NCI-H345 treated with DMSO at 0.1 percent for 48 hours (cell line): ENCODE measurements at regions not wholly inside any gene's neighbourhood (a gene's known extent, or its start where the extent isn't known, plus 50 kb on each side); places are given as distances from the start of the nearest gene placed in this dataset.

Experiments used
- DNase-seq: peaks from one replicate; lab custom pipeline; 2025; ENCODE audit not compliant: unreplicated experiment; lab: John Stamatoyannopoulos, UW

- DNase-seq, result no peak
Measured at GRCh38 chr10:113285305-113285704, 267.5 kb upstream of the HABP2 start.

GRCh38 chr10:113287592-113287991 lies 265.3 kb upstream of the HABP2 start:
- no peak for DNase-seq

- DNase-seq, result no peak
Measured at GRCh38 chr10:113290137-113290536, 262.7 kb upstream of the HABP2 start.

GRCh38 chr10:113291413-113291812 lies 261.4 kb upstream of the HABP2 start:
- no peak for DNase-seq

- no peak for DNase-seq
Measured at GRCh38 chr10:113292086-113292485, 260.8 kb upstream of the HABP2 start.

- no peak for DNase-seq
Measured at GRCh38 chr10:113292743-113293142, 260.1 kb upstream of the HABP2 start.

GRCh38 chr10:113293167-113293566 lies 259.7 kb upstream of the HABP2 start:
- DNase-seq, result no peak

GRCh38 chr10:113294868-113295267 lies 258.0 kb upstream of the HABP2 start:
- no peak for DNase-seq

- no peak for DNase-seq
Measured at GRCh38 chr10:113297226-113297625, 255.6 kb upstream of the HABP2 start.

GRCh38 chr10:113298616-113299015 lies 254.2 kb upstream of the HABP2 start:
- no peak for DNase-seq

- DNase-seq, result no peak
Measured at GRCh38 chr10:113300201-113300600, 252.7 kb upstream of the HABP2 start.

GRCh38 chr10:113300617-113301016 lies 252.2 kb upstream of the HABP2 start:
- DNase-seq, result no peak

GRCh38 chr10:113301342-113301984 lies 251.4 kb upstream of the HABP2 start:
- no peak for DNase-seq

GRCh38 chr10:113302062-113302461 lies 250.8 kb upstream of the HABP2 start:
- no peak for DNase-seq

GRCh38 chr10:113303544-113304146 lies 249.2 kb upstream of the HABP2 start:
- DNase-seq, result no peak

GRCh38 chr10:113304726-113305125 lies 248.1 kb upstream of the HABP2 start:
- no peak for DNase-seq

- no peak for DNase-seq
Measured at GRCh38 chr10:113305871-113306270, 247.0 kb upstream of the HABP2 start.

- DNase-seq, result no peak
Measured at GRCh38 chr10:113309791-113310190, 243.1 kb upstream of the HABP2 start.

- DNase-seq, result no peak
Measured at GRCh38 chr10:113310347-113310746, 242.5 kb upstream of the HABP2 start.

GRCh38 chr10:113313048-113313602 lies 239.7 kb upstream of the HABP2 start:
- no peak for DNase-seq

GRCh38 chr10:113313722-113314121 lies 239.1 kb upstream of the HABP2 start:
- DNase-seq, result no peak

GRCh38 chr10:113316506-113316905 lies 236.3 kb upstream of the HABP2 start:
- DNase-seq, result no peak

- DNase-seq, result no peak
Measured at GRCh38 chr10:113317489-113317888, 235.4 kb upstream of the HABP2 start.
